Limb (tissue), 2 donors: ENCODE measurements at regions not wholly inside any gene's neighbourhood (a gene's known extent, or its start where the extent isn't known, plus 50 kb on each side); places are given as distances from the start of the nearest gene placed in this dataset.
A peak's percentile ranks its signal among the peaks of the same experiment; 100 is the strongest.

Experiments used
- DNase-seq, 2 donors: peaks; one replicate each; pipeline ENCODE4 v3.0.0-alpha.2; 2016; ENCODE audit errors: extremely low spot score in 2 of 2

GRCh38 chr16:56093055-56093454 is 98.2 kb upstream of the GNAO1 start:
- no peak for DNase-seq

DNA sequence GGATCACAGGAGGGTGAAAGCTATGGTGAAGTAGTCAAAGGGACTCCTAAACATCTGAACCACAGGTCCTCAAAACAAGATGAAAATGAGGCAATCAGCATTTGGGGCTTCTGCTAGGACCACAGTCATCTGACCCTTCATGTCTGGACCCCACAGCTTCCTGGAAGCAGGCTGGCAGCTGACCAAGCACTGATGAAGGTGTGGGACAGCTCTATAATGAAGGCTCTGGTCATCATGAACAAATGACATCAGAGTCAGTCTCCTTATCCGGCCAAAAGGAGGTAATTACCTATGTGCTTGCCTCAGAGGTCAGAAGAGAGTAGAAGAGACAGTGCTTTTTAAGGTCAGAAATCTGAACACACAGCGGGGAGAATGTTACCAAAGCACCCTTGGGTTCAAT is 101.2 kb upstream of the GNAO1 start:
- DNase-seq: no peak

DNA sequence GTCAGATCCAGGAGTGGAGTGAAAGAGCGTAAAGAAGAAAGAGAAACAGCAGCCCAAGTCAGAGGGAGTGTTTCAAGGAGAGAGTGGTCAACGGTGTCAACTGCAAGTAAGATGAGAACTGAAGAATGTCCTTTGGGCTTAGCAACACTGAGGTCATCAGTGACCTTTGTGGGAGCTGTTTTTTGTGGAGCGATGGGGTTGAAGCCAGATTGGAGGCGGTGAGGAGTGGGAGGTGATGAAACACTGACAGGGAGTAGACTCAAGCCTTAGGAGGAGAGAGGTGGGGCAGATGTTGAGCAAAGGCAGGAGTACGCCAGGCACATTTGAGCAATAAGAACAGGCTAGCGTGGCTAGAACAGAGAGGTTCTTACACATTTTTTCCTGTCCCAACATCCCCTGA is 103.7 kb upstream of the GNAO1 start:
- no peak for DNase-seq

- DNase-seq: no peak
These were observed 109.9 kb upstream of the GNAO1 start for GRCh38 chr16:56081371-56081770.

DNA sequence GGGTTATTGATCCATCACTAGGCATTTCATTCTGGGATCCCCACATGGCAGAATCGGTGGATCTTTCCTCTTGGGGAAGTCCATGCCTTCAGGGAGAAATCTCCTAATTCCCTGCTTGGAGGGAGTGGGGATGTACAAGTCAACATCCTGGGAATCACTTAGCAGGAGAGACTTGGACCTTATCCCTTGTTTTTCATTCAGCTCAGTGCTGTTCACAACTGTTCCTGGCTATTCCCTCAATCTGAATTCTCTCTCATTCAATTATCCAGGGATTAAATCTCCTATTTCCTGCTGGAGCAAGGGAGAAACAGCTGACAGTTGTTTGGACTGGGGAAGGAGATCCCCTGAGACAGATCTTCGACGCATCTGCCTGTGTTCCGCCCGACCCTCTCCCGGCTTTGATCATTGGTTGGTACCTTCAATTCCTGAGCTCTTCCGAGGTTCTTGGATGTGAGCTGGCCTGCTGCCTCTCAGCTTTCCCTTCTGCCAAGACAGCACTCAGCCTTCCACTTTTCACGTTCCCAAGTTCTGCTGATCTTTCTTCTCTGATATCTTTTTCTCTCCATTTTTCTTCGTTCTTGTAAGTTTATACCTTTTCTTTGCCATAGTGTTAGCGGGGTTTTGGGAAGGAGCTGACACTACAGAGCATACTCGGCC is 115.4 kb upstream of the GNAO1 start:
- DNase-seq: no peak

GRCh38 chr16:56073508-56073907 is 117.8 kb upstream of the GNAO1 start:
- DNase-seq: no peak

- no peak for DNase-seq
These were observed 119.2 kb upstream of the GNAO1 start for GRCh38 chr16:56072096-56072495.

GRCh38 chr16:56068816-56069215 is 122.5 kb upstream of the GNAO1 start:
- DNase-seq: no peak

GRCh38 chr16:56068314-56068713 is 123.0 kb upstream of the GNAO1 start:
- DNase-seq: no peak

DNA sequence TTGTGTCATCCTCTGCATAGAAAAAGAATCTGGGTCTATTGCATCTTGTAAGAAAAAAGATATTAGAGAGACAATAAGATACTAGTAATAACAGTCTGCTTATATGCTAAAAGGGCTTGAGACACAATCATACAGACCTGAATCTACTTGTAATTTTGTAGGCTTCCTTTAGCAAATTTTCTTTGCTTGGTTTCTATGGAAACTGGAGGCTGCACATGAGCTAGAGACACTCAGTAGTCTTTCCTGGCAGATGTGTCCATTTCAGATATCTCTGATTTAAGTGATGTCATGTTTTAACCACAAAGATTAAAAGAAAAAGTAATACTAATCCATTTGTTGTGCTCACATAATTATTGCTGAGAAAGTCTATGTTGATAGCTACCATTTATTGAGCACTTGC is 123.9 kb upstream of the GNAO1 start:
- DNase-seq: no peak

DNA sequence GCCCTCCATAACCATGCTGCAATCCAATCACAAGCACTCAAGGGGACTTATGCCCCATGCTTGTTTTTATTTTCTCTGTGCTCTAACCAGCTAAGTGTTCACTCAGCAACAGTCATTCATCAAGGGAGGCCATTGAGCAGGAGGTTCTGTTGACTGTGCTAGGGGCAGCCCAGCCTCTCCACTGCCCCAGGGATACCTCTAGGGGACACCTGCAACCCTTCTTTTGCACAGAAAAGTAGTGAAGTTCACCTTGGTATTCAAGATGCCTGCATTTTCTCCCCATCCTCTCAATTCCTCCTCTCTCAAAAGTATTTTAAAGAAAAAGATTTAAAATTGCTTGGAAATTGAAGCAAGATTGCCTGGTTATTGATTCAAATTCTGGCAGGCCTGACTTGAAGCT is 124.7 kb upstream of the GNAO1 start:
- no peak for DNase-seq

DNA sequence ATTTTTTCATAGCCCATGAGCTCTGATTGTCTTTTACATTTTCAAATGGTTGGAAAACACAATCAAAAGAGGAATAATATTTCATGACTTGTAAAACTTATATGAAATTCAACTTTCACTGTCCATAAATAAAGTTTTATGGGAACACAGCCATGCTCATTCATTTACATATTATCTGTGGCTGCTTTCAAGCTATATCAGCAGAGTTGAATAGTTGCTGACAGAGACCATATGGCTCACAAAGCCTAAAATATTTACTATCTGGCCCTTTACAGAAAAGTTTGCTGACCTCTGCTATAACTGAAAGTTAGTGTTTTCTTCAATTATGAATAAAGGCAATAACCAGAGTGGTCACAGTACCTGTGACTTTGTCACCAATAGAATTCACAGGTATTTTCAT is 128.2 kb upstream of the GNAO1 start:
- DNase-seq: no peak

DNA sequence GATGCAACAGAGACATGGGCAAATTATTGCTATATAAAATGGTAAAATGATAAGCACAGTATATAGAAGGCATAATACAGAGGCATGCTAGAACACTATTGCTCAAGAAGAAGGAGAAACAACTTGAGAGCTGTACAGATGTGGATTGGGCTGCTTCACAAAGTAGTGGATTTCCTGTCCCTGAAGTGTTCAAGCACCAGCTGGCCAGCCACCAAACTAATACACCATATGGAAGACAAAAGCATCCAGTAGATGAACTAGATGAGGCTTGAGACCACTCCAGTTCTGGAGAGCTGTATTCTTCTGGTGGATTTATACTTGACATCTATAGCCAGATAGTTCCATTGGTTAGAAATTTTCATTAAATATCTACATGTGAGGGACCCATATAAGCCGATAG is 134.1 kb upstream of the GNAO1 start:
- DNase-seq: no peak

DNA sequence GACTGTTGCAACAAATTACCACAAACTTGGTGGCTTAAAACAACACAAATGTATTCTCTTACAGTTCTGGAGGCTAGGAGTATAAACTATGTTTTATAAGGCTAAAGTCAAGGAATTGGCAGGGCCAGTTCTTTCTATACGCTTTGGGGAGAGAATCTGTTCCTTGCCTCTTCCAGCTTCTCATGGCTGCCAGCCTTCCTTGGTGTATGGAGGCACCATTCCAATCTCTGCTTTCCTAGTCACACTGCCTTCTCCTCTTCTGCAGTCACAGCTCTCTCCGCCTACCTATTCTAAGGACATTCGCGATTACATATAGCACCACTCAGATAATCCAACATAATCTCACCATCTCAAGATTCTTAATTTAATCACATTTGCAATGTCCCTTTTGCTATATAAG is 140.4 kb upstream of the GNAO1 start:
- no peak for DNase-seq

DNA sequence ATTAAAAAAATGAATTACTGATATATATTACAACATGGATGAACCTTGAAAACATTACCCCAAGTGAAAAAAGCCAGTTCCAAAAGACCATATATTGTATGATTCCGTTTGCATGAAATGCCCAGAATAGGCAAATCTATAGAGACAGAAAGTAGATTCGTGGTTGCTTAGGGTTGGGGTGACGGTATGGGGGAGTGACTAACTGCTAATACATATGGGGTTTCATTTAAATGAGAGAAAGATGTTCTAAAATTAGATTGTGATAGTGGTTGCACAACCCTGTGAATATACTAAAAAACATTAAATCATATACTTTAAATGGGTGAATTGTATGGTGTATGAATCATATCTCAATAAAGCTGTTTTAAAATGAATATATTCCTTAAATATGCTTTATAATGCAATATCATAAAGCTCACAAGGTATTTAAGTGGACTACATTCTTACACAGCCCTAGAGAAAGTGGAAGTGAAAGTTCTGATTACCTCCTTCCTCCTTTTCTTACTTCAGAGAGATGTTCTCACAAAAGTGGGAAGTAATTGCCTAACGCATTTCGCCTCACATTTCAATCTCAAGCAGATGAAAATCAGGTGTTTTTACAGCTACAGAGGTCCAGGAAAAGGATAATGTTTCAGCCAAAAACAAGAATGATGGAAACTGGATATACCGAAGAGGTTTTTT is 142.7 kb upstream of the GNAO1 start:
- no peak for DNase-seq

DNA sequence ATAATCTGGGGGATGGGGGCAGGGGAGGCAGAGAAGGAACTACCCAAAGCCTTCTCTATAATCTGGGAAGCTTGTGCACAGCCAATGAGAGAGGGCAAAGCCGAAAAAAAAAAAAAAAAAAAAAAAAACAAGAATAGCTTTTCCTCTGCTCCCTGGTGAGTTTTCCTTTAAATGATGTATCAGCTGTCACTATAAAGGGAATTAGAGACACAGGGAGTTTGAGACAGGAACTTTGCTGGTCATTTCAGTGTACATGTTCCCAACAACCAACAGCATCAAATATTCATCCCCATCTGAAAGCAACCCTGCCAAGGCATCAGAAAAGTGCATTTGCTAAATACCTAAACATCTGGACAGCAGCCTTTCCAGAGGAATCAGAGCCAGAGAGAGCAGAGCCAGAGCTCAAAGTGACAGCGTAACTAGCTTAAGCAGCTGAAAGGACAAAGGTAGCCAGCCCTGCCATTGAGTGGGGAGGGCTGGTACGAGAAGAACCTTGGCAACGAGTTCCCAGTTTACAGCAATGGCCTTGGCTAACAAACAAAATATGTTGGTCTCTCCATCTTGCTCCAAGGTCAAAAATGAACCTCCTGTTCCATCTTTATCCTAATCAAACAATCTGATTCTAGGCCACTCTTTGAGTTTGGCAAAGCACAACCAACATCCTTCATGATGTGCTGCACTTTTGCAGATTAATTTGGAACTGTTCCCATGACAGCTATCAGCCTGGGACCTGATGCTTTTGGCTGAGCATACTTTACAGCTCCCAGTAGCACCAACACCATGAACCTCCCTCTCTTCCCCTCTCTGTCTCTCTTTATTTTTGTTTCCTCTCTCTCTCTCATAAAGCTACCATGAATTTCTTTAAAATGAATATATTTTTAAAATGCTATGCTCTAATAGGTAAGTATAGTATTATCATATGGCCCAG is 143.7 kb upstream of the GNAO1 start:
- peak in 1 of 2 donors; percentile 19 for DNase-seq

DNA sequence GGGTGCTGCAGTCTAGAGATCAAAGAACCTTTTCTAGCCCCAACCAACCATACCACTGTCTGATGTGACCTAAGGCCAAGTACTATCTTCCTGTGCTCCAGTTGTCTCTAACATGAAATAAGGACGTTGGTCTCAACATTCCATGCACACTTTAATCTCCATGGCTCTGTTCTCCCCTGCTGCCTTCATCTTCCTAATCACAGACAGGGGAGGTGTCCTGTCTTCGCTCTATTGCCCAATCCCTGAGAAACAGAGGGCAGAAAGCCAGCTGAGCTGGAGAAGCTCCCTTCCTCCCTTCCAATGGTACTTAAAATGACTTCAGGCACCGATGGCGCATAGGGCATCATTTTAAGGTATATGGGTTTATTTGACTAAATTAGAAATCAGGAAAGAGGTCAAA is 148.9 kb upstream of the GNAO1 start:
- no peak for DNase-seq

DNA sequence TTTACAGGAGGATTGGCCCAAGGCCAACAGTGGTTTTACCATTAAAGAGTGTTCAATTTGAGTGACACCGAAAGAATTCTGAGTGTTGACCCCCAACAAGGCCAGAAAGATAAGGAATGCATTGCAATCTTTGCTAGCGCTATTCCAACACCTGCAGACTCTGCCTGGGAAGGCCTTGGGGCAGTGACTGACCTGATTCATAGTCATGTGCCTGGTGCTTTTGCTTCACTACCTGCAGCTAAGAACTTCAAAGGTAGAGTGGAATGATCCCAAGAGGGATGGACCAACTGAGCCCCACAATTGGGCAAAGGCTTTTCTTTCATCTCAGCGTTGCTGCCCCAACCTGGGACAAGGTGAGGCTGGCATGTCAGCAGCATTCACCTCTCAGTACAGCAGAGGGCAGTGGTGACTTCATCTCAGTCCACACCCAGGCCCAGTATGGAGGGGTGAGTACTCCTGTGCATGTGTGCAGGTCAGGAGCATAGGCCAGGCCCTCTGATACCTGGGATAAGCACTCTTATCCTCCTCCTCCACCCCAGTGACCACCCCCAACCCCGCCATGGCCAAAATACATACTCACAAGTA is 149.6 kb upstream of the GNAO1 start:
- DNase-seq: peak in 1 of 2 donors; percentile 34

- no peak for DNase-seq
These were observed 152.7 kb upstream of the GNAO1 start for GRCh38 chr16:56038564-56039098.

- DNase-seq: no peak
These were observed 156.9 kb upstream of the CES5A start for GRCh38 chr16:56032072-56032471.

GRCh38 chr16:56029026-56029425 is 153.9 kb upstream of the CES5A start:
- no peak for DNase-seq

- DNase-seq: no peak
These were observed 147.6 kb upstream of the CES5A start for GRCh38 chr16:56022818-56023217.
